Keratinocyte (primary cell): ENCODE measurements at regions not wholly inside any gene's neighbourhood (a gene's known extent, or its start where the extent isn't known, plus 50 kb on each side); places are given as distances from the start of the nearest gene placed in this dataset.

ENCODE experiments used
- CTCF ChIP-seq, 3 experiments: IDR thresholded peaks in 1 of 3; conservative IDR thresholded peaks in 1 of 3; optimal IDR thresholded peaks in 1 of 3; 2 replicates in 2 of 3; 3 replicates in 1 of 3; pipeline versions ENCODE3 to v1.5.1; 2011; ENCODE audit warnings: low read length in 3 of 3, mild to moderate bottlenecking in 3 of 3, moderate library complexity in 2 of 3, control low read depth in 1 of 3, inconsistent platforms in 1 of 3; ENCODE audit not compliant: insufficient read depth in 2 of 3; ENCODE audit errors: extremely low read depth in 1 of 3
- EZH2 ChIP-seq: IDR thresholded peaks from one replicate; pipeline ENCODE4 v1.6.1; 2012; ENCODE audit warnings: inconsistent platforms, mild to moderate bottlenecking, low read length, moderate library complexity

GRCh38 chr4:23153076-23153475 lies 460.3 kb downstream of the GBA3 start:
- TF ChIP-seq CTCF (optimal IDR thresholded peaks at IDR 0.05 in 1 of 3, IDR thresholded peaks at IDR 0.05 in 1 of 3, conservative IDR thresholded peaks at IDR 0.05 in 1 of 3; ENCODE audit: extremely low read depth in 1 of 3, insufficient read depth in 2 of 3, low read length in 3 of 3) (no peak), EZH2 (no peak)
